K562 (cell line): ENCODE measurements at regions not wholly inside any gene's neighbourhood (a gene's known extent, or its start where the extent isn't known, plus 50 kb on each side); places are given as distances from the start of the nearest gene placed in this dataset.
A peak's percentile ranks its signal among the peaks of the same experiment; 100 is the strongest.

Source experiments
- ARID1B ChIP-seq: fragments of 450-650 bp; IDR thresholded peaks from 2 replicates; pipeline ENCODE4 v1.6.1; 2016; ENCODE audit warnings: antibody characterized with exemption, mild to moderate bottlenecking, inconsistent platforms
- CTCF ChIP-seq, 3 experiments: IDR thresholded peaks in 2 of 3; conservative IDR thresholded peaks in 1 of 3; 2 replicates each; pipeline ENCODE4 v1.5.1; 2011 to 2012; ENCODE audit warnings: low read length in 3 of 3, mild to moderate bottlenecking in 3 of 3, control low read depth in 2 of 3, improper control_type of control experiment in 1 of 3, inconsistent platforms in 1 of 3, low read depth in 1 of 3, mixed read lengths in 1 of 3, moderate library complexity in 1 of 3; ENCODE audit not compliant: insufficient read depth in 2 of 3
- HDAC1 ChIP-seq, 2 experiments: fragments of 450-650 bp; IDR thresholded peaks; 2 replicates each; pipeline ENCODE4 v1.6.1; 2016 to 2017; ENCODE audit warnings: inconsistent platforms in 1 of 2, mild to moderate bottlenecking in 1 of 2, moderate library complexity in 1 of 2
- HNRNPK ChIP-seq: fragments of 200-400 bp; formaldehyde crosslinking; IDR thresholded peaks from one replicate; pipeline ENCODE4 v1.6.1; 2018; ENCODE audit warnings: mild to moderate bottlenecking, low read depth, low read length; ENCODE audit not compliant: poor library complexity, severe bottlenecking
- SAP30 ChIP-seq: fragments of 200-600 bp; sonication (generic); IDR thresholded peaks from 2 replicates; pipeline ENCODE4 v1.6.1; 2012; ENCODE audit warnings: borderline replicate concordance, low read depth, mild to moderate bottlenecking, moderate library complexity, low read length, control low read depth, inconsistent platforms; ENCODE audit not compliant: insufficient read depth, poor library complexity, severe bottlenecking
- USF2 ChIP-seq: sonication (generic); formaldehyde crosslinking; IDR thresholded peaks from 2 replicates; pipeline ENCODE4 v1.5.0; 2020; ENCODE audit warnings: missing genetic modification reagents
- ZNF407 ChIP-seq: fragments of 450-650 bp; IDR thresholded peaks from 2 replicates; pipeline ENCODE4 v1.6.1; 2016; ENCODE audit warnings: low read depth
- TF ChIP-seq, protein P1 (sequence below): fragments of 250-450 bp; sonication (Bioruptor Pico); IDR thresholded peaks from 2 replicates; pipeline ENCODE4 v1.8.0; 2021; ENCODE audit warnings: moderate library complexity, mild to moderate bottlenecking, inconsistent platforms
- TF ChIP-seq, protein P2 (sequence below): fragments of 450-650 bp; IDR thresholded peaks from 2 replicates; pipeline ENCODE4 v1.6.1; 2017; ENCODE audit warnings: antibody characterized with exemption
- TF ChIP-seq, protein P3 (sequence below), 2 experiments: fragments of 450-650 bp in 1 of 2; sonication (generic) in 1 of 2; formaldehyde crosslinking; conservative IDR thresholded peaks; 2 replicates each; pipeline versions ENCODE4 v1.4.0 to v1.8.1; 2020 to 2022; ENCODE audit warnings: mild to moderate bottlenecking in 1 of 2, missing genetic modification reagents in 1 of 2

GRCh38 chr2:144890828-144891227 lies 370.9 kb upstream of the ZEB2 start (continued):
- TF ChIP-seq, protein P1, sequence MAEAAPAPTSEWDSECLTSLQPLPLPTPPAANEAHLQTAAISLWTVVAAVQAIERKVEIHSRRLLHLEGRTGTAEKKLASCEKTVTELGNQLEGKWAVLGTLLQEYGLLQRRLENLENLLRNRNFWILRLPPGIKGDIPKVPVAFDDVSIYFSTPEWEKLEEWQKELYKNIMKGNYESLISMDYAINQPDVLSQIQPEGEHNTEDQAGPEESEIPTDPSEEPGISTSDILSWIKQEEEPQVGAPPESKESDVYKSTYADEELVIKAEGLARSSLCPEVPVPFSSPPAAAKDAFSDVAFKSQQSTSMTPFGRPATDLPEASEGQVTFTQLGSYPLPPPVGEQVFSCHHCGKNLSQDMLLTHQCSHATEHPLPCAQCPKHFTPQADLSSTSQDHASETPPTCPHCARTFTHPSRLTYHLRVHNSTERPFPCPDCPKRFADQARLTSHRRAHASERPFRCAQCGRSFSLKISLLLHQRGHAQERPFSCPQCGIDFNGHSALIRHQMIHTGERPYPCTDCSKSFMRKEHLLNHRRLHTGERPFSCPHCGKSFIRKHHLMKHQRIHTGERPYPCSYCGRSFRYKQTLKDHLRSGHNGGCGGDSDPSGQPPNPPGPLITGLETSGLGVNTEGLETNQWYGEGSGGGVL (CRISPR knock-in tag) = no peak
- TF ChIP-seq ARID1B = peak; percentile 79
- no peak for TF ChIP-seq HNRNPK
- peak; percentile 60 for TF ChIP-seq USF2 (CRISPR knock-in tag)
- peak in 2 of 3 experiments; percentile 40 to 46; a peak in 4 of 6 replicates for TF ChIP-seq CTCF (IDR thresholded peaks at IDR 0.05 in 2 of 3, conservative IDR thresholded peaks at IDR 0.05 in 1 of 3; ENCODE audit: insufficient read depth in 2 of 3, low read depth in 1 of 3, low read length in 3 of 3)
- TF ChIP-seq HDAC1 (IDR thresholded peaks at IDR 0.05) = peak in 1 of 2 experiments; percentile 65; a peak in 1 of 4 replicates
- TF ChIP-seq, protein P2, sequence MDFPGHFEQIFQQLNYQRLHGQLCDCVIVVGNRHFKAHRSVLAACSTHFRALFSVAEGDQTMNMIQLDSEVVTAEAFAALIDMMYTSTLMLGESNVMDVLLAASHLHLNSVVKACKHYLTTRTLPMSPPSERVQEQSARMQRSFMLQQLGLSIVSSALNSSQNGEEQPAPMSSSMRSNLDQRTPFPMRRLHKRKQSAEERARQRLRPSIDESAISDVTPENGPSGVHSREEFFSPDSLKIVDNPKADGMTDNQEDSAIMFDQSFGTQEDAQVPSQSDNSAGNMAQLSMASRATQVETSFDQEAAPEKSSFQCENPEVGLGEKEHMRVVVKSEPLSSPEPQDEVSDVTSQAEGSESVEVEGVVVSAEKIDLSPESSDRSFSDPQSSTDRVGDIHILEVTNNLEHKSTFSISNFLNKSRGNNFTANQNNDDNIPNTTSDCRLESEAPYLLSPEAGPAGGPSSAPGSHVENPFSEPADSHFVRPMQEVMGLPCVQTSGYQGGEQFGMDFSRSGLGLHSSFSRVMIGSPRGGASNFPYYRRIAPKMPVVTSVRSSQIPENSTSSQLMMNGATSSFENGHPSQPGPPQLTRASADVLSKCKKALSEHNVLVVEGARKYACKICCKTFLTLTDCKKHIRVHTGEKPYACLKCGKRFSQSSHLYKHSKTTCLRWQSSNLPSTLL = no peak
- TF ChIP-seq, protein P3, sequence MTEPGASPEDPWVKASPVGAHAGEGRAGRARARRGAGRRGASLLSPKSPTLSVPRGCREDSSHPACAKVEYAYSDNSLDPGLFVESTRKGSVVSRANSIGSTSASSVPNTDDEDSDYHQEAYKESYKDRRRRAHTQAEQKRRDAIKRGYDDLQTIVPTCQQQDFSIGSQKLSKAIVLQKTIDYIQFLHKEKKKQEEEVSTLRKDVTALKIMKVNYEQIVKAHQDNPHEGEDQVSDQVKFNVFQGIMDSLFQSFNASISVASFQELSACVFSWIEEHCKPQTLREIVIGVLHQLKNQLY (CRISPR knock-in tag; conservative IDR thresholded peaks at IDR 0.05) = no peak
- no peak for TF ChIP-seq ZNF407
- no peak for TF ChIP-seq SAP30
